GM12878 (cell line): ENCODE measurements at regions not wholly inside any gene's neighbourhood (a gene's known extent, or its start where the extent isn't known, plus 50 kb on each side); places are given as distances from the start of the nearest gene placed in this dataset.

ENCODE experiments used
- ATAC-seq: fragments of 200-7000 bp; cut with Tn5 transposase; 3 replicates; pipeline ENCODE4 v1.9.1; 2020; ENCODE audit warnings: mild to moderate bottlenecking, moderate library complexity
- BruUV-seq: library from RNA; stranded (reverse); fragments of 400-500 nt; replicated peaks from 2 replicates; lab custom pipeline; 2021; lab: Mats Ljungman, UMichigan
- CTCF ChIA-PET: fragments of 300-600 bp; sonication (Branson Sonifier 250); formaldehyde crosslinking; extraction: SDS; loops from one replicate; lab custom pipeline; 2021; ENCODE audit warnings: inconsistent platforms; lab: Yijun Ruan, JAX
- POLR2A ChIA-PET: fragments of 350-600 bp; formaldehyde crosslinking; extraction: SDS; loops from one replicate; lab custom pipeline; 2021; ENCODE audit warnings: inconsistent platforms; lab: Charles Lee
- RAD21 ChIA-PET: fragments of 300-600 bp; sonication (Branson Sonifier 250); formaldehyde crosslinking; loops from one replicate; lab custom pipeline; 2023; ENCODE audit warnings: antibody characterized with exemption; ENCODE audit not compliant: unreplicated experiment; lab: Charles Lee
- SMC1A ChIA-PET: fragments of 300-600 bp; sonication (Branson Sonifier 250); formaldehyde crosslinking; loops from one replicate; lab custom pipeline; 2023; ENCODE audit not compliant: unreplicated experiment, uncharacterized antibody; lab: Charles Lee
- DNase-seq: peaks from one replicate; pipeline ENCODE4 v3.0.0-alpha.2; 2011; ENCODE audit warnings: low read depth, low spot score
- FAIRE-seq: peaks from 3 replicates; lab custom pipeline; 2011; peaks lifted over from hg19 to GRCh38; lab: Jason Lieb, UNC
- H2AFZ ChIP-seq: 2 replicates; pipeline ENCODE4 v1.6.0; 2011; ENCODE audit warnings: low read depth, low read length, control low read depth; ENCODE audit not compliant: control insufficient read depth
- H3K27ac ChIP-seq: 2 replicates; pipeline ENCODE4 v1.5.1; 2011; ENCODE audit warnings: control low read depth; ENCODE audit not compliant: control insufficient read depth, insufficient read depth
- H3K27me3 ChIP-seq, 2 experiments: replicated peaks in 1 of 2; 2 replicates each; pipeline versions ENCODE4 v1.6.0 to v1.6.1; 2011; ENCODE audit warnings: low read length in 1 of 2; ENCODE audit not compliant: control insufficient read depth in 2 of 2, insufficient read depth in 2 of 2
- H3K36me3 ChIP-seq, 2 experiments: 2 replicates each; pipeline ENCODE4 v1.5.1; 2011; ENCODE audit warnings: low read length in 1 of 2; ENCODE audit not compliant: control insufficient read depth in 2 of 2, insufficient read depth in 2 of 2
- H3K4me1 ChIP-seq: 2 replicates; pipeline ENCODE4 v1.6.1; 2011; ENCODE audit warnings: mild to moderate bottlenecking, low read length, moderate library complexity, mixed read lengths; ENCODE audit not compliant: control insufficient read depth, insufficient read depth
- H3K4me2 ChIP-seq: 2 replicates; pipeline ENCODE4 v1.6.0; 2011; ENCODE audit warnings: control low read depth; ENCODE audit not compliant: control insufficient read depth, insufficient read depth
- H3K4me3 ChIP-seq: fragments of 200-600 bp; sonication (generic); 2 replicates; pipeline ENCODE4 v1.5.1; 2016
- H3K79me2 ChIP-seq: 2 replicates; pipeline ENCODE4 v1.6.0; 2011; ENCODE audit warnings: low read length; ENCODE audit not compliant: control insufficient read depth, insufficient read depth
- H3K9ac ChIP-seq: 2 replicates; pipeline ENCODE4 v1.8.0; 2011; ENCODE audit warnings: low read length, control low read depth, mixed read lengths; ENCODE audit not compliant: control insufficient read depth, insufficient read depth
- H3K9me3 ChIP-seq: replicated peaks from 3 replicates; pipeline ENCODE4 v1.5.1; 2011; ENCODE audit warnings: mild to moderate bottlenecking, low read length; ENCODE audit not compliant: control insufficient read depth, insufficient read depth
- H4K20me1 ChIP-seq: 2 replicates; pipeline ENCODE4 v1.6.0; 2011; ENCODE audit not compliant: control insufficient read depth, insufficient read depth
- ESRRA ChIP-seq: IDR thresholded peaks from 2 replicates; pipeline ENCODE4 v1.6.1; 2012; ENCODE audit warnings: mild to moderate bottlenecking, low read length, improper control_type of control experiment
- FOXM1 ChIP-seq: IDR thresholded peaks from 2 replicates; pipeline ENCODE4 v1.6.1; 2012; ENCODE audit warnings: low read depth, mild to moderate bottlenecking, inconsistent platforms, low read length, moderate library complexity
- IKZF1 ChIP-seq: fragments of 450-650 bp; conservative IDR thresholded peaks from 2 replicates; pipeline ENCODE4 v1.6.1; 2017; ENCODE audit warnings: antibody characterized with exemption, mild to moderate bottlenecking
- IRF5 ChIP-seq: fragments of 450-650 bp; IDR thresholded peaks from 2 replicates; pipeline ENCODE4 v1.6.1; 2017; ENCODE audit warnings: borderline replicate concordance
- KDM1A ChIP-seq: fragments of 200-600 bp; sonication (generic); IDR thresholded peaks from 2 replicates; pipeline ENCODE4 v1.6.1; 2016; ENCODE audit warnings: borderline replicate concordance
- KLF5 ChIP-seq: fragments of 450-650 bp; IDR thresholded peaks from 2 replicates; pipeline ENCODE4 v1.6.1; 2014; ENCODE audit warnings: mild to moderate bottlenecking; ENCODE audit not compliant: partially characterized antibody
- MYC ChIP-seq: IDR thresholded peaks from 2 replicates; pipeline ENCODE4 v1.6.1; 2011; ENCODE audit warnings: mild to moderate bottlenecking, low read length, moderate library complexity, inconsistent platforms; ENCODE audit not compliant: insufficient read depth, insufficient replicate concordance, insufficient read length, severe bottlenecking
- RAD21 ChIP-seq: IDR thresholded peaks from 2 replicates; pipeline ENCODE4 v1.6.1; 2011; ENCODE audit warnings: mild to moderate bottlenecking, low read depth, low read length, moderate library complexity; ENCODE audit not compliant: insufficient read depth
- RBBP5 ChIP-seq: fragments of 200-600 bp; sonication (generic); conservative IDR thresholded peaks from 2 replicates; pipeline ENCODE4 v1.6.1; 2016
- RUNX3 ChIP-seq: IDR thresholded peaks from 2 replicates; pipeline ENCODE4 v1.6.1; 2012; ENCODE audit warnings: low read length, inconsistent platforms
- SMARCA5 ChIP-seq: fragments of 450-650 bp; IDR thresholded peaks from 2 replicates; pipeline ENCODE4 v1.6.1; 2017; ENCODE audit warnings: mild to moderate bottlenecking
- TCF12 ChIP-seq: IDR thresholded peaks from 2 replicates; pipeline ENCODE4 v1.6.1; 2011; ENCODE audit warnings: low read depth, mild to moderate bottlenecking, low read length
- TCF3 ChIP-seq: IDR thresholded peaks from 2 replicates; pipeline ENCODE4 v1.6.1; 2012; ENCODE audit warnings: low read depth, mild to moderate bottlenecking, low read length, borderline replicate concordance; ENCODE audit not compliant: insufficient read depth
- ZNF207 ChIP-seq: fragments of 450-650 bp; IDR thresholded peaks from 2 replicates; pipeline ENCODE4 v1.6.1; 2014; ENCODE audit warnings: antibody characterized with exemption, mild to moderate bottlenecking, borderline replicate concordance
- ZNF687 ChIP-seq: fragments of 450-650 bp; IDR thresholded peaks from 2 replicates; pipeline ENCODE4 v1.6.1; 2017; ENCODE audit warnings: mild to moderate bottlenecking, moderate library complexity
- WGBS: methylation state at CpG from one replicate; pipeline ENCODE4 v1.1.6; 2016; ENCODE audit warnings: low lambda C conversion rate; ENCODE audit not compliant: insufficient replicate concordance, insufficient coverage; ENCODE audit errors: missing lambda C conversion rate; 5-methylcytosine and 5-hydroxymethylcytosine counted together
- in situ Hi-C: fragments of 300-500 bp; cut with MboI; formaldehyde crosslinking; loops from 9 replicates; pipeline ENCODE4 v1.14.3; 2018; ENCODE audit warnings: mixed read lengths
- intact Hi-C: fragments of 100-400 bp; cut with micrococcal nuclease; formaldehyde crosslinking; loops from one replicate; pipeline ENCODE4 v1.14.2; 2022; ENCODE audit not compliant: unreplicated experiment
- TF ChIP-seq, protein P1 (sequence below): fragments of 450-650 bp; IDR thresholded peaks from 2 replicates; pipeline ENCODE4 v1.6.1; 2014; ENCODE audit warnings: mild to moderate bottlenecking

DNA sequence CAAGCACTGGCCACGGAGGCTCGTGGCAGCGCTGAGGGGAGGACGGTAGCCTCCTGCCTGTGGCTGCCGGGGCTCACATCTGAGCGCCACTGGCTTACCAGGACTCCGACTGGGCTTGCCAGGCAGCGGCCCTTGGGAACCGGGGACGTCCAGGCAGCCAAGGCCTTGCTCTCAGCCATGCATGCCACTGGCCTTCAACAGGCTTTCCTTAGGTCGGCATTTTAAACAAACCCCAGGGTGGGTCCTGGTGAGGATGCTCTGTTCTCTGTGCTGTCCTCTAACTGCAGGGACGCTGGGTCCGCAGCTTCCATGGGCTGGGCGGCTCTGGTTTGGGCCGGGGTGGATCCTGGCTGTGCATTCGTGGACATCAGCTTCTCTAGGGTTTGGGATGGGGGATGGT is 59.1 kb upstream of the BHLHE23 start:
- BruUV-seq, result no TSS peak
- no peak for FAIRE-seq

More for the DNA sequence above, 59.1 kb upstream of the BHLHE23 start:
- TF ChIP-seq ESRRA (no peak), RAD21 (no peak), RBBP5 (no peak), KLF5 (no peak), SMARCA5 (no peak), RUNX3 (no peak), IKZF1 (no peak), TCF12 (no peak), MYC (no peak), ZNF207 (no peak), IRF5 (no peak), TCF3 (no peak), ZNF687 (no peak), FOXM1 (no peak), KDM1A (no peak)
- TF ChIP-seq, protein P1, sequence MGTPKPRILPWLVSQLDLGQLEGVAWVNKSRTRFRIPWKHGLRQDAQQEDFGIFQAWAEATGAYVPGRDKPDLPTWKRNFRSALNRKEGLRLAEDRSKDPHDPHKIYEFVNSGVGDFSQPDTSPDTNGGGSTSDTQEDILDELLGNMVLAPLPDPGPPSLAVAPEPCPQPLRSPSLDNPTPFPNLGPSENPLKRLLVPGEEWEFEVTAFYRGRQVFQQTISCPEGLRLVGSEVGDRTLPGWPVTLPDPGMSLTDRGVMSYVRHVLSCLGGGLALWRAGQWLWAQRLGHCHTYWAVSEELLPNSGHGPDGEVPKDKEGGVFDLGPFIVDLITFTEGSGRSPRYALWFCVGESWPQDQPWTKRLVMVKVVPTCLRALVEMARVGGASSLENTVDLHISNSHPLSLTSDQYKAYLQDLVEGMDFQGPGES, result no peak
- CTCF ChIA-PET, result no interaction called here
- in situ Hi-C loops, result no loop called here
- intact Hi-C loops, result no loop called here
- 58% methylated on average over 16 of the region's 16 CpGs for WGBS
- POLR2A ChIA-PET, result no interaction called here
- Histone ChIP-seq H3K4me1 (no peaks in the 10 kb centered on the region), H3K27me3 (no peaks in the 10 kb centered on the region; a peak in 1 of 4 replicates), H3K9me3 (no peaks in the 10 kb centered on the region), H3K4me3 (no peak overlapping the region), H4K20me1 (no peaks in the 10 kb centered on the region), H3K27ac (no peak overlapping the region), H3K79me2 (no peaks in the 10 kb centered on the region), H3K9ac (no peak overlapping the region), H2AFZ (no peak overlapping the region), H3K36me3 (no peaks in the 10 kb centered on the region), H3K4me2 (no peak overlapping the region)
- SMC1A ChIA-PET, result no interaction called here
- RAD21 ChIA-PET, result no interaction called here
- DNase-seq, result no peak
- ATAC-seq, result no peak
